Endothelial cell of umbilical vein (primary cell): ENCODE measurements at regions not wholly inside any gene's neighbourhood (a gene's known extent, or its start where the extent isn't known, plus 50 kb on each side); places are given as distances from the start of the nearest gene placed in this dataset.

Source experiments
- BruUV-seq: library from RNA; stranded (reverse); fragments of 400-500 nt; replicated peaks from 2 replicates; lab custom pipeline; 2021; lab: Mats Ljungman, UMichigan
- CTCF ChIA-PET: fragments of 300-600, 350-600 bp; sonication (Branson Sonifier 250); formaldehyde crosslinking; loops from one replicate; lab custom pipeline; 2021; ENCODE audit warnings: antibody characterized with exemption, inconsistent platforms; lab: Charles Lee
- POLR2A ChIA-PET: fragments of 300-600, 350-600 bp; sonication (Branson Sonifier 250); formaldehyde crosslinking; loops from one replicate; lab custom pipeline; 2021; ENCODE audit warnings: antibody characterized with exemption, inconsistent platforms; lab: Charles Lee
- DNase-seq: peaks from one replicate; pipeline ENCODE4 v3.0.0-alpha.2; 2011; ENCODE audit warnings: low read depth, low spot score
- FAIRE-seq: peaks from 2 replicates; lab custom pipeline; 2011; peaks lifted over from hg19 to GRCh38; lab: Jason Lieb, UNC
- H2AFZ ChIP-seq: 2 replicates; pipeline ENCODE4 v1.6.0; 2012; ENCODE audit warnings: low read depth, low read length, control low read depth, inconsistent platforms
- H3K27ac ChIP-seq: 2 replicates; pipeline ENCODE4 v1.5.1; 2011; ENCODE audit warnings: low read depth, mild to moderate bottlenecking, control low read depth, low read length, moderate library complexity; ENCODE audit not compliant: insufficient read depth
- H3K27me3 ChIP-seq, 2 experiments: 2 replicates each; pipeline versions ENCODE4 v1.6.0 to v1.6.1; 2011; ENCODE audit warnings: low read length in 2 of 2, mixed read lengths in 1 of 2; ENCODE audit not compliant: control insufficient read depth in 2 of 2, insufficient read depth in 2 of 2
- H3K36me3 ChIP-seq, 2 experiments: 2 replicates in 1 of 2; 3 replicates in 1 of 2; pipeline ENCODE4 v1.5.1; 2011; ENCODE audit warnings: low read length in 2 of 2, mild to moderate bottlenecking in 1 of 2, moderate library complexity in 1 of 2; ENCODE audit not compliant: control insufficient read depth in 2 of 2, insufficient read depth in 2 of 2; ENCODE audit errors: extremely low read depth in 1 of 2
- H3K4me1 ChIP-seq: 3 replicates; pipeline ENCODE4 v1.5.1; 2011; ENCODE audit warnings: mild to moderate bottlenecking, low read length; ENCODE audit not compliant: control insufficient read depth, insufficient read depth; ENCODE audit errors: extremely low read depth
- H3K4me2 ChIP-seq: 2 replicates; pipeline ENCODE4 v1.6.1; 2011; ENCODE audit warnings: low read length, control low read depth, mixed read lengths; ENCODE audit not compliant: insufficient read depth
- H3K4me3 ChIP-seq, 3 experiments: fragments of 200-600 bp in 1 of 3; sonication (generic), shearing (Covaris generic) in 1 of 3; replicated peaks in 1 of 3; 2 replicates each; pipeline ENCODE4 v1.5.1; 2011 to 2016; ENCODE audit warnings: control low read depth in 3 of 3, low read length in 3 of 3, mild to moderate bottlenecking in 2 of 3, inconsistent platforms in 1 of 3, low read depth in 1 of 3, moderate library complexity in 1 of 3; ENCODE audit not compliant: insufficient read depth in 1 of 3
- H3K79me2 ChIP-seq: 2 replicates; pipeline ENCODE4 v1.6.0; 2012; ENCODE audit warnings: low read length, inconsistent platforms; ENCODE audit not compliant: control insufficient read depth, insufficient read depth
- H3K9ac ChIP-seq: replicated peaks from 2 replicates; pipeline ENCODE3; 2011; ENCODE audit warnings: low read length, control low read depth; ENCODE audit not compliant: insufficient read depth; ENCODE audit errors: extremely low read depth
- H3K9me1 ChIP-seq: replicated peaks from 3 replicates; pipeline ENCODE4 v1.6.0; 2011; ENCODE audit warnings: mild to moderate bottlenecking, low read length; ENCODE audit not compliant: control insufficient read depth, insufficient read depth; ENCODE audit errors: extremely low read depth
- H3K9me3 ChIP-seq: replicated peaks from 2 replicates; pipeline ENCODE4 v1.5.1; 2012; ENCODE audit warnings: low read length, inconsistent platforms; ENCODE audit not compliant: control insufficient read depth, insufficient read depth
- H4K20me1 ChIP-seq: replicated peaks from 2 replicates; pipeline ENCODE3; 2011; ENCODE audit warnings: mild to moderate bottlenecking, low read length; ENCODE audit not compliant: control insufficient read depth, insufficient read depth; ENCODE audit errors: extremely low read depth
- EZH2 ChIP-seq: IDR thresholded peaks from 2 replicates; pipeline ENCODE4 v1.6.1; 2012; ENCODE audit warnings: borderline replicate concordance, low read depth, mild to moderate bottlenecking, moderate library complexity, low read length, inconsistent platforms; ENCODE audit not compliant: severe bottlenecking
- FOS ChIP-seq: IDR thresholded peaks from 2 replicates; pipeline ENCODE4 v1.6.1; 2011; ENCODE audit warnings: mild to moderate bottlenecking, low read length, moderate library complexity, borderline replicate concordance; ENCODE audit not compliant: insufficient read depth
- GATA2 ChIP-seq: IDR thresholded peaks from 2 replicates; pipeline ENCODE4 v1.7.0; 2011; ENCODE audit warnings: low read depth, mild to moderate bottlenecking, moderate library complexity, mixed read lengths, low read length; ENCODE audit not compliant: insufficient read length, insufficient read depth
- JUN ChIP-seq: IDR thresholded peaks from 2 replicates; pipeline ENCODE4 v1.6.1; 2011; ENCODE audit warnings: borderline replicate concordance, low read depth; ENCODE audit not compliant: insufficient read length, insufficient read depth
- POLR2A ChIP-seq: IDR thresholded peaks from 2 replicates; pipeline ENCODE4 v1.6.1; 2012; ENCODE audit warnings: low read depth, mild to moderate bottlenecking, control low read depth, low read length
- POLR2AphosphoS5 ChIP-seq: IDR thresholded peaks from 2 replicates; pipeline ENCODE4 v1.6.1; 2012; ENCODE audit warnings: low read depth, mild to moderate bottlenecking, control low read depth, low read length, moderate library complexity; ENCODE audit not compliant: insufficient read depth
- dilution Hi-C: fragments of 300-500 bp; cut with MboI; formaldehyde crosslinking; loops from one replicate; pipeline ENCODE4 v1.15.0; 2019; ENCODE audit warnings: low sequenced_read_pairs; ENCODE audit not compliant: extremely low pct_ligation_motif_present
- intact Hi-C: fragments of 100-400 bp; cut with micrococcal nuclease; formaldehyde crosslinking; loops from one replicate; pipeline ENCODE4 v1.10.0; 2022
- TF ChIP-seq, protein P1 (sequence below), 2 donors: IDR thresholded peaks; 1 replicate in 1 of 2; 2 replicates in 1 of 2; pipeline ENCODE4 v1.5.1; 2011; ENCODE audit warnings: low read length in 2 of 2, mild to moderate bottlenecking in 2 of 2, moderate library complexity in 2 of 2, control low read depth in 1 of 2, inconsistent platforms in 1 of 2, low read depth in 1 of 2; ENCODE audit not compliant: insufficient read depth in 1 of 2; ENCODE audit errors: extremely low read depth in 1 of 2
- TF ChIP-seq, protein P2 (sequence below): IDR thresholded peaks from 2 replicates; pipeline ENCODE4 v1.6.1; 2011; ENCODE audit not compliant: insufficient read depth, insufficient read length

GRCh38 chr17:34728771-34729310 is 149.5 kb downstream of the TMEM132E start:
- DNase-seq (no peak), FAIRE-seq (no peak)
- Histone ChIP-seq H3K79me2 (no peaks in the 10 kb centered on the region), H3K9me3 (no peaks in the 10 kb centered on the region), H3K4me3 (no peak overlapping the region), H3K4me1 (no peaks in the 10 kb centered on the region), H2AFZ (no peak overlapping the region), H3K27me3 (no peaks in the 10 kb centered on the region), H3K4me2 (no peak overlapping the region), H3K36me3 (no peaks in the 10 kb centered on the region), H3K9ac (no peak overlapping the region), H4K20me1 (no peaks in the 10 kb centered on the region), H3K27ac (no peak overlapping the region), H3K9me1 (no peaks in the 10 kb centered on the region)
- intact Hi-C loops (no loop called here), dilution Hi-C loops (no loop called here)
- TF ChIP-seq GATA2 (no peak), JUN (no peak), FOS (no peak), POLR2AphosphoS5 (no peak), POLR2A (no peak), EZH2 (no peak)
- TF ChIP-seq, protein P1, sequence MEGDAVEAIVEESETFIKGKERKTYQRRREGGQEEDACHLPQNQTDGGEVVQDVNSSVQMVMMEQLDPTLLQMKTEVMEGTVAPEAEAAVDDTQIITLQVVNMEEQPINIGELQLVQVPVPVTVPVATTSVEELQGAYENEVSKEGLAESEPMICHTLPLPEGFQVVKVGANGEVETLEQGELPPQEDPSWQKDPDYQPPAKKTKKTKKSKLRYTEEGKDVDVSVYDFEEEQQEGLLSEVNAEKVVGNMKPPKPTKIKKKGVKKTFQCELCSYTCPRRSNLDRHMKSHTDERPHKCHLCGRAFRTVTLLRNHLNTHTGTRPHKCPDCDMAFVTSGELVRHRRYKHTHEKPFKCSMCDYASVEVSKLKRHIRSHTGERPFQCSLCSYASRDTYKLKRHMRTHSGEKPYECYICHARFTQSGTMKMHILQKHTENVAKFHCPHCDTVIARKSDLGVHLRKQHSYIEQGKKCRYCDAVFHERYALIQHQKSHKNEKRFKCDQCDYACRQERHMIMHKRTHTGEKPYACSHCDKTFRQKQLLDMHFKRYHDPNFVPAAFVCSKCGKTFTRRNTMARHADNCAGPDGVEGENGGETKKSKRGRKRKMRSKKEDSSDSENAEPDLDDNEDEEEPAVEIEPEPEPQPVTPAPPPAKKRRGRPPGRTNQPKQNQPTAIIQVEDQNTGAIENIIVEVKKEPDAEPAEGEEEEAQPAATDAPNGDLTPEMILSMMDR (IDR thresholded peaks at IDR 0.05; ENCODE audit: extremely low read depth in 1 of 2, insufficient read depth in 1 of 2, low read depth in 1 of 2, low read length in 2 of 2), result no peak
- TF ChIP-seq, protein P2, sequence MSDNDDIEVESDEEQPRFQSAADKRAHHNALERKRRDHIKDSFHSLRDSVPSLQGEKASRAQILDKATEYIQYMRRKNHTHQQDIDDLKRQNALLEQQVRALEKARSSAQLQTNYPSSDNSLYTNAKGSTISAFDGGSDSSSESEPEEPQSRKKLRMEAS, result no peak
- POLR2A ChIA-PET, result no interaction called here
- CTCF ChIA-PET, result no interaction called here
- no TSS peak for BruUV-seq
